Immature natural killer cell (primary cell): ENCODE measurements at regions not wholly inside any gene's neighbourhood (a gene's known extent, or its start where the extent isn't known, plus 50 kb on each side); places are given as distances from the start of the nearest gene placed in this dataset.
"Not testable (repeated sequence)": the region's sequence is repeated elsewhere in the genome, so short reads cannot be mapped to it uniquely, and the experiment has no call there.

Experiments used
- DNase-seq, 3 donors: peaks; one replicate each; pipeline ENCODE4 v3.0.0; 2022; ENCODE audit warnings: mixed read lengths in 1 of 3
- H3K27ac Mint-ChIP-seq, 6 donors: one replicate each; pipeline ENCODE4 v1.8.0; 2020; ENCODE audit warnings: mixed read lengths in 6 of 6, mild to moderate bottlenecking in 5 of 6, inconsistent platforms in 4 of 6, moderate library complexity in 3 of 6
- H3K27me3 Mint-ChIP-seq, 3 donors: one replicate each; pipeline ENCODE4 v1.8.0; 2020 to 2021; ENCODE audit warnings: low read depth in 3 of 3, mild to moderate bottlenecking in 3 of 3, mixed read lengths in 3 of 3, moderate library complexity in 3 of 3, inconsistent platforms in 1 of 3
- H3K36me3 Mint-ChIP-seq, 3 donors: one replicate each; pipeline ENCODE4 v1.8.0; 2020; ENCODE audit warnings: mixed read lengths in 3 of 3, inconsistent platforms in 2 of 3, mild to moderate bottlenecking in 2 of 3
- H3K4me1 Mint-ChIP-seq, 2 donors: one replicate each; pipeline ENCODE4 v1.8.0; 2020; ENCODE audit warnings: inconsistent platforms in 2 of 2, mild to moderate bottlenecking in 2 of 2, mixed read lengths in 2 of 2, moderate library complexity in 1 of 2
- H3K4me3 Mint-ChIP-seq, 5 donors: one replicate each; pipeline ENCODE4 v1.8.0; 2020; ENCODE audit warnings: mild to moderate bottlenecking in 5 of 5, mixed read lengths in 5 of 5, inconsistent platforms in 3 of 5, moderate library complexity in 3 of 5
- H3K9me3 Mint-ChIP-seq, 6 donors: one replicate each; pipeline ENCODE4 v1.8.0; 2020; ENCODE audit warnings: mild to moderate bottlenecking in 6 of 6, mixed read lengths in 6 of 6, inconsistent platforms in 4 of 6, moderate library complexity in 3 of 6

- Mint-ChIP-seq H3K36me3 (no peaks in the 10 kb centered on the region), H3K27ac (no peak overlapping the region), H3K9me3 (peaks cover 0 to 14% (median 0%) of the 10 kb centered on the region in 6 donors), H3K4me1 (no peaks in the 10 kb centered on the region), H3K4me3 (no peak overlapping the region), H3K27me3 (peaks cover under 1 to 12% (median 3%) of the 10 kb centered on the region in 3 donors)
- no peak for DNase-seq
Observed at GRCh38 chr5:34459908-34460307, 196.2 kb upstream of the RAI14 start.

- no peak for DNase-seq
- Mint-ChIP-seq H3K9me3 (peaks cover 0 to 14% (median 0%) of the 10 kb centered on the region in 6 donors), H3K4me1 (no peaks in the 10 kb centered on the region), H3K36me3 (no peaks in the 10 kb centered on the region), H3K27me3 (peaks cover 0 to 12% (median 3%) of the 10 kb centered on the region in 3 donors), H3K4me3 (no peak overlapping the region), H3K27ac (no peak overlapping the region)
Observed at GRCh38 chr5:34460496-34460895, 195.6 kb upstream of the RAI14 start.

- Mint-ChIP-seq H3K27ac (no peak overlapping the region), H3K9me3 (peaks cover 0 to 14% (median 0%) of the 10 kb centered on the region in 6 donors), H3K36me3 (no peaks in the 10 kb centered on the region), H3K4me3 (no peak overlapping the region), H3K4me1 (no peaks in the 10 kb centered on the region), H3K27me3 (peaks cover 2 to 10% (median 5%) of the 10 kb centered on the region in 3 donors)
- no peak for DNase-seq
Observed at GRCh38 chr5:34464829-34465228, 191.3 kb upstream of the RAI14 start.

DNA sequence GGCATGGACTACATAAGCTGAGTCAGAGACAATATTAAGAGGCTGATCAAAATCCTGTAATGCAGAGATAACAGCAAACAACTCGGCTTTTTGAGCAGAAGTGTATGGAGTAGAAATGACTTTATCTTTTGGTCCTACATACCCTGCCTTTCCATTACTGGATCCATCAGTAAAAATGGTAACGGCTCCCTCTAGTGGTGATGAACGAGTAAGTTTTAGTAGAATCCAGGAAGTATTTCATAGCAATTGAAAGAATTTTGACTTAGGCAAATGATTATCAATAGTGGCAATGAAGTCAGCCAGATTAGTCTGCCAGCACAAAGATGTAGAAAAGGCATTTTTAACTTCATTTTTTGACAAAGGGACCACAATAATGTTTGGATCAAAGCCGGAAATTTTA is 190.8 kb upstream of the RAI14 start:
- DNase-seq, result peak; percentile 37 to 57 (median 42)
- not testable (repeated sequence) for H3K27ac Mint-ChIP-seq

DNA sequence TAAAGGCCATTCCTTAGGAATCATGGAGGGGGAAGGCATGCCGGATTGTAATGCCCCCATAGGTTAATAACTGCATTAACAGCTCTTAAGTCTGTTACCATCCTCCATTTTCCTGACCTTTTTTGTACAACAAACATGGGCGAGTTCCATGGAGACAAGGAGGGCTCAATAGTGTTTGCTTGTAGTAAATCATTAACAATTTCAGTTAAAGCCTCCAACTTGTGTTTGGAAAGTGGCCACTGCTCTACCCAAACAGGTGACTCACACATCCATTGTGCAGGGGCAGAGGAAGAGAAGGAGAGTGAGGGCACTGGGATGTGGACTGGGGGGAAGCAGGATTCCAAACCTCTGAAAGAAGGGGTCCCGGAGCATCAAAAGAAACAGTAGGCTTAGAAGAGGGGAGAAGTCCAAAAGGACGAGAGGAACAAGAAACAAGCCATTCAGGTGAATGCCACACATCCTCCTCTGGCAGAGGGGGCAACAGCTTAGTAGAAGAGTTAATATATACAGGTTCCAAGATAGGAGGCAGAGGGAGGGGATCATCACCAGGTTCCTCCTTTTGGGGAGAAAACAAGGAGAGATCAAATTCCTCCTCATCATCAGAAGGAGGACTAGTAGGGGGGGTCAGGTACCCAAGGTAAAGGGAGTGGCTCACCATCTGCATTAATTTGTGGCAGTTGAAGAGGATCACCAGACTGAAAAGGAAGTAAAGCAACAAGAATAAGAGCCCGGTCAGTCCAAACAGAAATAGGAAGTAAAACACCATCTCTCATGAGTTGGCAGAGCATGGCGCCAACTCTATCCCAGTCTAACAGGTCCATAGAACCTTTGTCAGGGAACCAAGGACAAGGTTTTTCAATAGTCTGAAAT is 189.4 kb upstream of the RAI14 start:
- not testable (repeated sequence) for H3K27ac Mint-ChIP-seq, H3K4me3 Mint-ChIP-seq, DNase-seq, H3K36me3 Mint-ChIP-seq, H3K27me3 Mint-ChIP-seq, H3K4me1 Mint-ChIP-seq, H3K9me3 Mint-ChIP-seq

More for the DNA sequence above, 190.8 kb upstream of the RAI14 start:
- H3K36me3 Mint-ChIP-seq, H3K4me3 Mint-ChIP-seq, H3K27me3 Mint-ChIP-seq, H3K4me1 Mint-ChIP-seq: not testable (repeated sequence)
- H3K9me3 Mint-ChIP-seq, result peaks cover 0 to 14% (median 0%) of the 10 kb centered on the region in 6 donors

- H3K27ac Mint-ChIP-seq, result no peak overlapping the region
- peaks cover 2 to 7% (median 2%) of the 10 kb centered on the region in 3 donors for H3K27me3 Mint-ChIP-seq
Observed at GRCh38 chr5:34467436-34467835, 188.7 kb upstream of the RAI14 start.

DNA sequence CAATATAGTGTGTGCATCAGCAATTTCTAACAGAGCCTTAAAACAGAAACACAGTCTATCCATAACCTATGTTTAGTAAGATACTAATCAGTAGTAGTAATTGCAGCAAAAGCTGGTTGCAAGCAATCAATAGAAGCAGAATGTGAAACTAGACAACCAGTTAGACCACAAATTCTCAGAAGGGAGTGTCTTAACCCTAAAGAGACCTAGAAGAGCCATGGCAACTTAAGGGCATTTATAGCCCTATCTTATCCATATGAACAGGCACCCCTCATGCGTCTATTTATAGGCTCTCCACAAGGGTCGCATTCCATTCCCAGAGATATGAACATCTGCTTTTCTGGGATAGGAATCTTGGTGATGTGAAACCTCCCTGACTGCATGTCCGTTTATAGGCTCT is 188.1 kb upstream of the RAI14 start:
- H3K27me3 Mint-ChIP-seq, H3K4me1 Mint-ChIP-seq, H3K36me3 Mint-ChIP-seq, H3K9me3 Mint-ChIP-seq, H3K27ac Mint-ChIP-seq, H3K4me3 Mint-ChIP-seq, DNase-seq: not testable (repeated sequence)

More at GRCh38 chr5:34467436-34467835, 188.7 kb upstream of the RAI14 start:
- H3K4me1 Mint-ChIP-seq, result no peaks in the 10 kb centered on the region
- no peak for DNase-seq
- H3K4me3 Mint-ChIP-seq, result no peak overlapping the region
- no peaks in the 10 kb centered on the region for H3K36me3 Mint-ChIP-seq
- no peaks in the 10 kb centered on the region for H3K9me3 Mint-ChIP-seq

- no peaks in the 10 kb centered on the region for H3K36me3 Mint-ChIP-seq
Observed at GRCh38 chr5:34469971-34470370, 186.2 kb upstream of the RAI14 start.

GRCh38 chr5:34474573-34475021 is 181.5 kb upstream of the RAI14 start:
- peak; percentile 35 to 46 (median 39) for DNase-seq
- no peaks in the 10 kb centered on the region for H3K36me3 Mint-ChIP-seq

More at GRCh38 chr5:34469971-34470370, 186.2 kb upstream of the RAI14 start:
- DNase-seq, result no peak
- Mint-ChIP-seq H3K4me3 (no peak overlapping the region), H3K4me1 (peaks cover 5 to 7% of the 10 kb centered on the region in 2 donors), H3K27me3 (peaks cover 2 to 3% (median 2%) of the 10 kb centered on the region in 3 donors), H3K9me3 (no peaks in the 10 kb centered on the region), H3K27ac (no peak overlapping the region)

DNA sequence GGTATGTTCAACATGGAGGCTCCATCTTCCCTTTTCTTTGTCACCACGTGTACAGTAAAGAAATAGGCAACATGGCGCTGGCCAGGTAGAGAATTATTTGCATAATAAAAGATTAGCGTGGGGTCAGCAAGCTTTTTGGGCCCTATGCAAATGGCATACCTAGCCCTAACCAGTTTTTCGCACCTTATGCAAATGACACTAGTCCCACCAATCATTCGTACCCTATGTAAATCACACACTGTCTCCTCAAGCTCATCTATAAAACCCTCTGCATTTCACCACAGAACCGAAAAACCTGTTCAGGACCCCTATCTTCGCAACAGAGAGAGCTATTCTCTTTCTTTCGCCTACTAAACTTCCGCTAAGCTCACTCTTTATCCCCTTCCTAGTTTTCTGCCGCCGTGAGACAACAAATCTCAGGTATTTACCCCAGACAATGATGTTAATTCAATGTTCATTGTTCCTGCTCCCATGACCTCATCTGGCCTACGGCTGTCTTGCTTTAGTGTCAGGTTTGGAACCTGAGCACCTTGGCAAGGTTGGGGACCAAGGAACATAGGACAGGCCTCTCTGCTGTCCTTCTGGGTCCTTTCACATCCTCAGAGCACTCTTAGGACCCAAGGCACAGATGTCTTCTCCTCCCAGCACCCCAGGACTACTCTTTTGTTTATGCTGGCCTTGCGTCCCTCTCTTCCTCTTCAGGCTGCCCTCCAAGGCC is 180.7 kb upstream of the RAI14 start:
- Mint-ChIP-seq H3K4me3 (peak overlapping the region in 2 of 5 donors; percentile 38 to 49), H3K4me1 (peaks cover 23% of the 10 kb centered on the region in 2 donors), H3K9me3 (no peaks in the 10 kb centered on the region), H3K36me3 (no peaks in the 10 kb centered on the region), H3K27me3 (peaks cover 0 to 9% (median 1%) of the 10 kb centered on the region in 3 donors), H3K27ac (peak overlapping the region in 1 of 6 donors; percentile 55)
- DNase-seq, result no peak

More at GRCh38 chr5:34474573-34475021, 181.5 kb upstream of the RAI14 start:
- peaks cover 23% of the 10 kb centered on the region in 2 donors for H3K4me1 Mint-ChIP-seq
- H3K27ac Mint-ChIP-seq, result no peak overlapping the region
- no peaks in the 10 kb centered on the region for H3K9me3 Mint-ChIP-seq
- H3K27me3 Mint-ChIP-seq, result peaks cover 0 to 9% (median 0%) of the 10 kb centered on the region in 3 donors
- H3K4me3 Mint-ChIP-seq, result peak overlapping the region in 1 of 5 donors; percentile 44

DNA sequence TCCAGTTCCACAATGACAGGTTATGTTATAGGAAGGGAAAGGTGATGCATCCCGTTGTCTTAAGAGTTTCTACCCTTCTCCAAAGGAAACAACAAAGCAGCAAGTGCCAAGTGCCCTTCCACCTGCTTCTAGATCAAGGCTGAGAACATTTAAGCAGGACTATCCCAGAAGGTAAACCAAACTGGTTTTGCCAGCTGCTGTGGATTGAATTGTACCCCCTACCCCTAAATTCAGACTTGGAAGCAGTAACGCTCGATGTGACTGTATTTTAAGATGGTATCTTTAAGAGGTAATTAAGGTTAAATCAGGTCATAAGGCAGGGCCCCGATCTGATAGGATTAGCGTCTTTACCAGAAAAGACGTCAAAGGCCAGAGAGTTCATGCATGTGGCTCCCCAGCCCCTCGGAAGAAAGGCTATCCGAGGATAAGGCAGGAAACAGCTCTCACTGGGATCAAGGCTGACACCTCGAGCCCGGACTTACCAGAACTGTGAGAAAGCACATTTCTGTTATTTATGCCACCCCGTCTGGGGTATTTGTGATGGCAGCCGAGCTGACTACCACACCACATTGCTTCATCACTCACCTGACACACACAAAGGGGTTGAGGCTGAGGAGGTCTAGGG is 179.1 kb upstream of the RAI14 start:
- Mint-ChIP-seq H3K4me3 (no peak overlapping the region), H3K4me1 (peaks cover 23% of the 10 kb centered on the region in 2 donors)
- DNase-seq, result no peak

DNA sequence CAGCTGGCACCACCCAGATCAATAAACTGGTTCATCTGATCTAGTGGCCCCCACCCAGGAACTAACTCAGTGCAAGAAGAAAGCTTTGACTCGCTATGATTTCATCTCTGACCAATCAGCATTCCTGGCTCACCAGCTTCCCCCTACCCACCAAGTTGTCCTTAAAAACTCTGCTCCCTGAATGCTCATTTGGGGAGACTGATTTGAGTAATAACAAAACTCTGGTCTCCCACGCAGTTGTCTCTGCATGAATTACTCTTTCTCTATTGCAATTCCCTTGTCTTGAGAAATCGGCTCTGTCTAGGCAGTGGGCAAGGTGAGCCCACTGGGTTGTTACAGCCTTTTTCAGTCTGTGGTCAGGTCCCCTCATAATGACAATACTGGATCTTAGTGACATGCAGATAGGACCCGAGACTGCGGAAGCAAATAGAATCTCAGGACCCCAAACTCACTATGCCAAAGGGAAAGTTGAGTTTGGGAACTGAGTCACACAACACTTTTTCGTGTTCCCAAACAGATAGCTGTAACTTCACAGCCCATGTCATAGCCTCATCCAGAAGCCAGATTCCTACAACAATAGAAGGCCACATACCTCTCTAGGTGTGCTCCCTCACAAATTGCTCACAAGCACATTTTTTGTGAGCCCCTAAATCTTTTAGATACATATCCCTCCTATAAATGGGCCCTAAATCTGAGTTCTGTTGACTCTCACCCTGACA is 175.2 kb upstream of the RAI14 start:
- Mint-ChIP-seq H3K36me3 (no peaks in the 10 kb centered on the region), H3K27ac (no peak overlapping the region), H3K4me3 (no peak overlapping the region), H3K9me3 (no peaks in the 10 kb centered on the region), H3K4me1 (peaks cover 7 to 10% of the 10 kb centered on the region in 2 donors), H3K27me3 (peaks cover 5 to 7% (median 7%) of the 10 kb centered on the region in 3 donors)
- no peak for DNase-seq

More for the DNA sequence above, 179.1 kb upstream of the RAI14 start:
- H3K27ac Mint-ChIP-seq, result no peak overlapping the region
- no peaks in the 10 kb centered on the region for H3K36me3 Mint-ChIP-seq
- H3K9me3 Mint-ChIP-seq, result no peaks in the 10 kb centered on the region
- H3K27me3 Mint-ChIP-seq, result peaks cover 1 to 9% (median 5%) of the 10 kb centered on the region in 3 donors

DNA sequence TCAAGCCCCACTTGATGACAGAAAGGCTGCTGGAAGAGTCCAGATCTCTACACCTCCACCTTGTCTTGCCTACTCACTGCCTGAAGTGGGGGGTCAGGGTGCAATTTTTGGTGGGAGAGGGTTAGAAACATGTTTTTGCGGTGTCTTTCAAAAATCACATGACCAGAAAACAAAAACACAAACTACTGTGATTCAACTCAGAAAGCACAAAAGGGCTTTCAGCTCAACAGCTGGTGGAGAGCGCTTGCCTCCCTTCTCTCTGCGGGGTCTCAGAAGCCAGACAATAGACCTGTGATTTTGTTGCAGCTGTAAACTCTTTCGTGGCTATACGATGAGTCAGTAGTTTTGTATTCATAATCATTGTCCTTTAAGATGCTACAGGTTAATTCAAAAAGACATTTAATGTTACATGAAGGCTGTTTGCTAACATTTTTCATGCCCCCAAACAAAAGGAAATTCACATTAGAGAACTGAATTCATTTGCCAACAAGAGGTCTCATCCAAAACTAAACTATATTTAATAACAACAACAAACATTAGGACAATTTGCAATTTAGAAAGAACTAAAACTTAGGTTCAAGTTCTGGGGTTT is 172.6 kb upstream of the RAI14 start:
- no peak for DNase-seq
- no peaks in the 10 kb centered on the region for H3K36me3 Mint-ChIP-seq
- no peak overlapping the region for H3K27ac Mint-ChIP-seq
- H3K4me3 Mint-ChIP-seq, result no peak overlapping the region
- peaks cover 11 to 15% of the 10 kb centered on the region in 2 donors for H3K4me1 Mint-ChIP-seq
- H3K27me3 Mint-ChIP-seq, result peaks cover 5 to 7% (median 7%) of the 10 kb centered on the region in 3 donors
- no peaks in the 10 kb centered on the region for H3K9me3 Mint-ChIP-seq
